ENCODE measurements at regions not wholly inside any gene's neighbourhood (a gene's known extent, or its start where the extent isn't known, plus 50 kb on each side); places are given as distances from the start of the nearest gene placed in this dataset.
"Not testable (repeated sequence)": the region's sequence is repeated elsewhere in the genome, so short reads cannot be mapped to it uniquely, and the experiment has no call there.

GRCh38 chr21:10348150-10348549, 173.2 kb upstream of the TPTE start:
- not testable (repeated sequence) for TF ChIP-seq CTCF (IDR thresholded peaks at IDR 0.05 in 8 of 11, conservative IDR thresholded peaks at IDR 0.05 in 3 of 11); POLR2A (IDR thresholded peaks at IDR 0.05); POLR2AphosphoS5 (IDR thresholded peaks at IDR 0.05)
